HG03097 (cell line): ENCODE measurements at regions not wholly inside any gene's neighbourhood (a gene's known extent, or its start where the extent isn't known, plus 50 kb on each side); places are given as distances from the start of the nearest gene placed in this dataset.
"Not testable (repeated sequence)": the region's sequence is repeated elsewhere in the genome, so short reads cannot be mapped to it uniquely, and the experiment has no call there.

Experiments used
- ATAC-seq: cut with Tn5 transposase; IDR thresholded peaks from one replicate; pipeline ENCODE4 v1.9.1; 2021; ENCODE audit not compliant: unreplicated experiment, low FRiP score

- no peak for ATAC-seq
Measured at GRCh38 chr6:90895299-90896074, 308.6 kb upstream of the MAP3K7 start.

DNA sequence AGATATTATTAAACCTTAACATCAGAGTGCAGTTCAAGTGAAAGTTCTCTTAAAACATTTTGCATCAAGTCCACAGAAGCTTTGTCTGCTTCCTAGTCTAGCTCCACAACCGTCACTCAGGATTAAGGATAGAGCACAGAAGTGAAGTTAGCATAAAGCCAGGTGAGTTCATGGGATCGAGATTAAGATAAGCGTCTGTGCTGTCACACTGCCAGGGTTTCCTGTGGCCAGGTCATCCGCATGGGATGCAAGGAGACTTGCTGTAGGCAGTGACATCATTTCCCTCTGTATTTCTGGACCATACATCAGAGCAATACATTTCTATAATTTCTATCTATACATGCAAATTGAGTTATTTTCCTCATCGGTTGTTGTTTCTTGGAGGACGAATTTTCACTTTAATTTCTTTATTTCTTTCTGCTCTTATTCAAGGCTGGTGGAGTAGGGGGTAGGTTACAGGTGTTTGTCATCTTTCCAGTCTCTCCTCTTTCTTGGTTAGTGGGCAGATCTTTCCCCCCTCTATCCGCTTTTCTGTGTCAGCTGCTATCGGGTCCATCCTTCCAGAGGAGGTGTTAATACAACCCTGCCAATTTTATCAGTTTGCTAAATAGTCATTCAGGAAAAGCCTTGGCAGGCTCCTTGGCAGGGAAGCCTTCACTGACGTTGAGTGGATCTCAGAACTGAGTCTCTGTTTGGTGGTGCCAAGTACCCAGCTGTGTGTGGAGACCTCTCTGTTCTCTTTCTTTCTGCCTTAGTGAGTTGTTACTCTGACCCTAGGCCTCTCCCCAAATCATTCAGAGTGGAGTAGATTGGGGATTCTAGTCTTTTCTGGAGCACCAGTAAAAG is 307.6 kb upstream of the MAP3K7 start:
- ATAC-seq = no peak

- ATAC-seq = no peak
Measured at GRCh38 chr6:90893400-90893799, 306.5 kb upstream of the MAP3K7 start.

DNA sequence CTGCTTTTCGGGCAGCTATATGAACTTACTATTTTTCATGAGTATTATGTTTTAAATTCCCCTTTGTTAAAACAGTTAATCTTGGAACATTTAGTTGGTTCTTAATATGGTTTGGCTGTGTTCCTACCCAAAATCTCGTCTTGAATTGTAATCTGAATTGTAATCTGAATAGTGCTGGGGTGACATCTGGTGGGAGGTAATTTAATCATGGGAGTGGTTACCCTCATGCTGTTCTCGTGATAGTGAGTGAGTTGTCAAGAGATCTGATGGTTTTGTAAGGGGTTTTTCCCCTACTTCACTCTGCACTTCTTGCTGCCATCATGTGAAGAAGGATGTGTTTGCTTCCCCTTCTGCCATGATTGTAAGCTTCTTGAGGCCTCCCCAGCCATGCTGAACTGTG is 305.4 kb upstream of the MAP3K7 start:
- ATAC-seq = no peak

DNA sequence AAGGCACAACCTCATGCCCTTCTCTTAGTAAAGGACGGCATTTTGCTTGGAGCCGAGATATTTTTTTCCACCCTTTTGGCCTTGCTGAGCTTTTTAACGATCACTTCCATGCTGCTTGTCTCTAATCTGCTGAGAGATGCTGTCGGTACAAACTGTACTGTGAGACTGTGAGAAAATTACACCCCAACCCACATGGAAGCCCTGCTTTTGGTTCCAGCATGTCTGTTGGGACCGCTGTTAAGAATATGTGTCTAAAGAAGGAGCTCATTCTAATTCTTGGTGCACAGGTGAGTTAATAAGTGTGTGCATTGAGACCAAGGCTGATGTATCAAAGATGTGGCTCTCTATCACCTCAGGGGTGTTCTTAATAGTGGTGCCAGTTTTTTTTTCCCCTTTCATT is 304.5 kb upstream of the MAP3K7 start:
- no peak for ATAC-seq

DNA sequence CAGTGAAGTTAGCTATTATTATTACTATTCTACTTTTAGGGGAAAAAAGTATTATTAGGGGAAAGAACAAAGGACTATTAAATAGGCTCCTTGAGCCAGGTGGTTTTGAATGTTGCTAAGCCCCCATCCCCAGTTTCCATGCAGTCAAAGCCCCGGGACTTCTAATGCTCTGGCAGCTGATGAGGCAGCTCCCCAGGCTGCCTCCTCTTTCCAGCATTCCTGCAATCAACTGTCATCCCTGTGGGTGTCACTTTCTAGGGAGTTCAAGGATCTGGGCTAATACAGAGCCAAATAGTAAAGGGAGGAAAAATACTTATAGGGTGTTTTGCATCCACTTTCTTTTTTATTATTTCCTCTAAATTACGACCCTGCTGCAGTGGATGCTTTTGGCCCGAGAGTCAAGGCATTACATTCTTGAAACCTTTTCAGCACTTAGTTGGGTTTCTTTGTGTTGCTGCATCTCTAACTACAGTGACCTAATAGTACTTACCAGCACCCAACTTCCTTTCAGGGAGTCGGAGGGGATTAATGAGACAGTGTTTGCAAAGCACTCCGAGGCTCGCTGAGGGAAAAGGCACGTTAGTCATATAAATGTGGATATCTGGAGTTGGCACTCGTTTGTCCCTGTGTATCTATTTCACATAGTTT is 303.9 kb upstream of the MAP3K7 start:
- ATAC-seq = no peak

- no peak for ATAC-seq
Measured at GRCh38 chr6:90887764-90888163, 300.9 kb upstream of the MAP3K7 start.

GRCh38 chr6:90885611-90886056 is 298.8 kb upstream of the MAP3K7 start:
- ATAC-seq = no peak

GRCh38 chr6:90885137-90885536 is 298.3 kb upstream of the MAP3K7 start:
- not testable (repeated sequence) for ATAC-seq

DNA sequence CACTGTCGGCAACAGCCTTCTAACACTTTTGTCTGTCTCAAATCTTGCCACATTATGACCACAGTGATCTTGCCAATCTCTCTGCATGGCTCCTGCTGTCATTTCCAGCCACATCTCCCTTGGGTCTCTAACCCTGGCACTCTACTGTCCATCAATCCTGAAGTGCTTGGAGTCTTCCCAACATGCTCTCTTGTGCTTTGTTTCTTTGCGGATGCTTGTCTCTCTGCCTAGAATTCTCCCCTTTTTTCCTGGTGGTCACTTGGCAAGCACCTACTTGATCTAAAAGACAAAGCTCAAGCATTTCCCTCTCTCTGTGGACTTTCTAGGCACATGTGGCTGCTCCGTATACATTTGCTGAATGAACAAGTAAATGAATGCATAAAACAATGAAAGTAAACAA is 290.7 kb upstream of the MAP3K7 start:
- no peak for ATAC-seq

GRCh38 chr6:90874931-90875330 is 288.1 kb upstream of the MAP3K7 start:
- ATAC-seq = no peak

DNA sequence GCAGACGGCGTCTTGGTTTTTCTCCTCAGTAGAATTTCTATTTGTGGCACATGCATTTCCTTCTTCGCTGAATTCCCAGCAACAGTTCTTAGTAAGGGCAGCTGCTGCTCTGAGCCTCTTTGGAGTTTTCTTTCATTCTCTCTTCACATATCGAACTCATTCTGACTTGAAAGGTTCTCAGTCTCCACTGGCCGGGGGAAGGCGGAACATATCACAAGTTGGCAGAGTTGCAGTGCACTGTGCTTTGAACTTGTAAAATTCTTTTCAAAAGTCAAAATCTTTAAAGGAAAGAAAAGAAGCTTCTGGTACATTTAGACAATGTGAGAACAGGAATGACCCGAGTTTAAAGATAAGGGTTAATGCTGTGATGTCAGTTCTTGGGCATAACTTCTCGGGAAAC is 286.1 kb upstream of the MAP3K7 start:
- ATAC-seq = no peak

- ATAC-seq = no peak
Measured at GRCh38 chr6:90870561-90870960, 283.7 kb upstream of the MAP3K7 start.

GRCh38 chr6:90868656-90869055 is 281.8 kb upstream of the MAP3K7 start:
- no peak for ATAC-seq

DNA sequence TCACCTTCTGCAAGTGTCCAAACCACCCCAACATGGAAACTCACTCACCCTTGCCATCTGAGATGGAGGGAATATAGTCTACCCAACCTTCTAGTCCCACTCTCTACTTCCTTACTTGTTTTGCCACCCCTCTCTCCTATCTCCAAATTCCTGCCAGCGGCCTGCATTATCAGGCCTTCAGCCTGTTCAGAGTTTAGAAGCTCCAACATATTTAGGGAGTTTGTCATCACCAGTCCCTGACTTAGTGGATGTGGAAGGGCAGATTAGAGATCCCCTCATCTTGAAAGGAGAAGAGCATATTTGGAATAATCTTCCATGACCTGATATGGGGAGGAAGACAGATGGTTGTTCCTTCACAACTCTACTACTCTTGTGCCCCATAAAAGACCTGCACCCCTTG is 281.4 kb upstream of the MAP3K7 start:
- ATAC-seq = no peak

GRCh38 chr6:90865513-90865912 is 278.6 kb upstream of the MAP3K7 start:
- ATAC-seq = no peak

DNA sequence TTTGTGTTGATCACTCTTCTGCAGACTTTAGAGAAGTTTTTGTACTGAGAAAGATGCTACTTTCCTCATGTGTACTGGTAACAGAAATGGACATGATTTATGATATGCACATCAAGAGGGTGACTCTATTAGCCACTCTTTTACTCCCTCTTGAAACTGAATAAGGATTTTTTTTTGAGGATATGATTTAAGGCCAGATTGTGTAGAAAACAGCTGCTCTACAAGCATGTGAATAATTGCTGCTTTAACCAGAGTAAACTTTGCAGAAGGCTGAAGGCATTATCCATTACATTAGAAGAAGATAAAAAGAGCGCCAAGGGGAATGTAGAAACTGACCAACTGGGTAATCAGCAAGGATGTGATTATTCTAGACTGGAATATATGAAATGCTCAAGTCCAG is 276.2 kb upstream of the MAP3K7 start:
- no peak for ATAC-seq

- no peak for ATAC-seq
Measured at GRCh38 chr6:90860822-90861601, 274.1 kb upstream of the MAP3K7 start.

- no peak for ATAC-seq
Measured at GRCh38 chr6:90859612-90860011, 272.7 kb upstream of the MAP3K7 start.

DNA sequence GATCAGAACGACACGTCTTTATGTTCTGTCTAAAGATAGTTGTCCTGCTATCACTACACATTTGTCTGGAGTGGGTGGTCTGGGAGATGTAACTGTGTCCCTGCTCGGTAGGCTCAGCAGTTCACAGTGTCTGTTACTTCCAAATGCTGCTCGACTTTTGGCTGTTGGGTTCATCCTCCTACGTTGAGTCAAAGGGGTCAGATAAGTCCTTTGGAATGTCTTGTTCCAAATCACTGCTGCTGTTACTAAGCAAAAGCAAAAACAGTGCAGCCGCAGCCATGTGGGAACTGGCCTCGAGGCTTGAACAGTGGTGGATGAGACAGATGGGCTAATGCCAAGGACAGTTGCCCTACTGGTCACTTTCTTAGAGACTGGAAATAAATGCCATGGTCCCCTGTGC is 272.2 kb upstream of the MAP3K7 start:
- ATAC-seq = no peak

DNA sequence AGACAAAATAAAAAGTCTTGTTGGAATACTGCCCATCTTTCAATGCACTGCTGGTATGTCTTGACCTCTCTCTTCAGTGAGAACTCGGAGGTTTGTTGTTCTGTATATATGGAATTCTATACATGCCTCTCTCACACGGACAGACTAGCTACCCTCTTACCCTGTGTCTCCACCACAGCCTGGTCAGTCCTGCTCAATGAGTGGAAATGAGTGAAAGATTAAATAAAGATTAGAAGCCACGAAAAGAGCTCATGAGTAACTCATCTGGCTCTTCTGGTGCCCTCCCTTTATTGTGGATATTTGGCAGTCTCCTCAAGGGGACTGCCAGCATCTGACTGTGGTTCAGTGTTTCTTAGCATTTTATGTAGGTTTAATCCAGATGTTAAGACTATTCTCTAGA is 262.8 kb upstream of the MAP3K7 start:
- no peak for ATAC-seq
